DMS53 treated with DMSO at 0.1 percent for 48 hours (cell line): ENCODE measurements at regions not wholly inside any gene's neighbourhood (a gene's known extent, or its start where the extent isn't known, plus 50 kb on each side); places are given as distances from the start of the nearest gene placed in this dataset.
"Not testable (repeated sequence)": the region's sequence is repeated elsewhere in the genome, so short reads cannot be mapped to it uniquely, and the experiment has no call there.

Experiments
- DNase-seq: peaks from one replicate; lab custom pipeline; 2025; ENCODE audit not compliant: unreplicated experiment; lab: John Stamatoyannopoulos, UW

DNA sequence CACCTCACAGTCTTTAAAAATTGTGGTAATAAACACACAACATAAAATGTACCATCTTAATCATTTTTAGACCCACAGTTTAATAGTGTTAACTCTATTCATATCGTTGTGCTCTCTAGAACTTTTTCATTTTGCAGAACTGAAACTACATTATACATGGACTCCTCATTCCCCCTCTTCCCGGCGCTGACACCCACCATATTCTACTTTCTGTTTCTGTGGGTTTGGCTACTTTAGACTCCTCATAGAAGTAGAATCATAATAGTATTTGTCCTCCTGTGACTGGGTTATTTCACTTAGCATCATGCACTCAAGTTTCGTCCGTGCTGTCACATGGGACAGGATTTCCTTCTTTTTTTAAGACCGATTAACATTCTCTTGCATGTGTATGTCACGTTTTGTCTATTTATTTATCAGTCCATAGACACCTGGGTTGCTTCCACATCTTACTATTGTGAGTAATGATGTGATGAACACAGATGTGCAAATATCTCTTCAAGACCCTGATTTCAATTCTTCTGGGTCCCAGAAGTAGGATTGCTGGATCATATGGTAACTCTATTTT lies 62.9 kb upstream of the TMPRSS2 start:
- no peak for DNase-seq

DNA sequence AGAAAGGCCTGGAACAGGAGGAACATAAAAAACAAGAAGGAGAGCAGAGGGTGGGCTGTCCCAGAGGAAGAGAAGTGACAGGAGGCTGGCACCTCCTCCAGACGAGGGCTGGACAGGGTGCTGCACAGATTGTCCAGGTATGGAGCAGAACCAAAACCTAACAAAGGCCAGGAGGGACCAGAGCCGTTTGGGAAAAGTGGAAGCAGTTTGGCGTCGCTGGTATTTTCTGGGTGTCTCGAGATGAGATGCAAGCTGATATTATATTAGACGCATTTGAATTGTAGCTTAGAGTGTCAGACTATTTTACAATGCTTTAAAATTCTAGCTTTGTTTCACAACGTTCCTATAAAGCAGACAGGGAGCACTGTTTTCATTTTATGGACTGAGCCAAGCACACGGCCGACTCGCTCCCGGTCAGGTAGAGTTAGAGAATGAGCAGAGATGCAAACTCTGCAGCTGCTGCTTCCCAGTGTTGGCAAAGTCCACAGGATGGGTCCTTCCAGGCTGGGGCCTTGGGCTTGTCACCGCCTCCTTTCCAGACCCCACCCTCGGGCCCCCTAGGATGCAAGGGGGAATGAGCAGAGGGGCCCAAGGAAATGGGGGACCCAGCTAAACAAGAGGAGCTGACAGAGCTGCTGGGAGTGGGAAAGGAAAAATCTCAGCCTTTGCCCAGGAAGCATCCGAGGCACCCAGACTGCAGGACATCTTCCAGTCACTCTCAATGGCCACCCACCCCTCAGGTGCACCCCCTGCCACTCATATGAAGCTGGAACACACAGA lies 60.8 kb upstream of the TMPRSS2 start:
- no peak for DNase-seq

DNA sequence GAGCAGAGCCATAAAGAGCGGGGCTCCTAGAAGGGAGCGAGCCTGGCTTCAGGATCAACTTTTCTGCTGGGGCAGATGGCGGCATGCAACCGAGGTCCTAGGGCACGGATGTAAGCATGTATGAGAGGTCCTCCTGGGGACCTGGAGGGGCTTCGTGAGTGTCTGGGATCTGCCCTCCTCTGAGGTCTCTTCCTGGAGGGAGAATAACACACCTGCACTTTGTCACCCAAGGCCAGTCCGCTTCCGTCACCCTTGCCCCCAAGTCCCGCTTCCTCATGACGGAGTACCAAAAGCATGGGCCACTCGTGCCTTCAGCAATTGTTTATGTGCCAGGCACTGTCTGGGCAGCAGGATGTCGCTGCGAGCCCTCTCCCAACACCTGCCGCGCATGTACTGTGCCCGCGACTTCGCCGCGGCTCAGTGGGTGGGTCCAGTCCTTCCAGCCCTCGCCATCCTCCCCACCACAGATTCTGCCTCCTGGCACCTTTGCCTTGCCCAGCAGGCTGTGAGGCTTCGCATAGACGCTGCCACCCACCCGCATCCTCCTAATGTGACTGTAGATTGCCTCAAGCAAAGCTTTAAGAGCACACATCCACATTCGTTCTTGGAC lies 60.0 kb upstream of the TMPRSS2 start:
- DNase-seq = no peak

DNA sequence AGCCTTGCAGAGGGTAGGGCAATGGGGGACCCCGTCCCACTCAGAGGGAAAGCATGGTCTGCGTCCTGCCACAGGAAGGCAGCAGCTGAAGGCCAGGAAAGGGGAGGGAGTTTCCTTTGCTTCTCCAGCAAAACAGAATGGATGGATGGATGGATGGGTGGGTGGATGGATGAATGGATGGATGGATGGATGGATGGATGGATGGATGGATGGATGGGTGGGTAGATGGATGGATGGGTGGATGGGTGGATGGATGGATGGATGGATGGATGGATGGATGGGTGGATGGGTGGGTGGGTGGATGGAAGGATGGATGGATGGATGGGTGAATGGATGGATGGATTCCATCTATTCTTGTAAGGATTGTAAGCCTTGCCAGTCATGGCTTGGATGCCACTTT lies 59.3 kb upstream of the TMPRSS2 start:
- not testable (repeated sequence) for DNase-seq

DNA sequence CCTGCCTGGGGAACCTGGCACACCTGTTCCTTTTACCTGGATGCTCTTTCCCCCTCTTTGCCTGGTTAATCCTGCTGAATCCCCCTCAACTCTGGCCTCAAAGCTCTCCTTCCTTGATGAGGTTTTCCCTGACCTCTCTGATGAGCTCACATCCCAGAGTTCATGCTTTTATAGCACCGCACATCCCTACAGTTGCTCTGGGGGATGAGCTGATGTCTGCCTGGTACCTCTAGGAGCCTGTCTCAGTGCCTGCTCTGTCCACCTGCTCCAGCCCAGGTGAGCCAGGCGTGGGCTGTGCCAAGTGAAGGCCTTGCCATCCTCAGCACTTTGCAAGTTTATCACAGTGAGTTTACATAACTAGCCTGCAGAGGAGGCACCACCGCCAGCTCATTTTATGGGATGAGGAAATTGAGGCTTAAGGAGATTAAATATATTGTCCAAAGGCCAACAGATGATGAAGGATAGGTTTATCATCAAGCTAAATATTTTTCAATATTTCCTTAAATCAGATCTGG lies 58.6 kb upstream of the TMPRSS2 start:
- DNase-seq = no peak

DNA sequence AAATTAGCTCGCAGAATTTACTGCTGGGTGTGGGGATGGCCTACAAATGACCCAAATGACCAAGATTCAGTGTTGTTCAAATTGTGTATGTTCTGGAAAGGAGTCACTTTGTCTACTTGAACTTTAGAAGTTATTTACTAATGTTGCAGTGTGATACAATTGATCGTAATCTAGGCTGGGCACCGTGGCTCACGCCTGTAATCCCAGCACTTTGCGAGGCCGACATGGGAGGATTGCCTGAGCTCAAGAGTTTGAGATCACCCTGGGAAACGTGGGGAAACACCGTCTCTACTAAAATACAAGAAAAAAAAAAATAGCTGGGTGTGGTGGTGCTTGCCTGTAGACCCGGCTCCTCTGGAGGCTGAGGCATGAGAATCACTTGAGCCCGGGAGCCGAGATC lies 57.6 kb upstream of the TMPRSS2 start:
- no peak for DNase-seq

DNA sequence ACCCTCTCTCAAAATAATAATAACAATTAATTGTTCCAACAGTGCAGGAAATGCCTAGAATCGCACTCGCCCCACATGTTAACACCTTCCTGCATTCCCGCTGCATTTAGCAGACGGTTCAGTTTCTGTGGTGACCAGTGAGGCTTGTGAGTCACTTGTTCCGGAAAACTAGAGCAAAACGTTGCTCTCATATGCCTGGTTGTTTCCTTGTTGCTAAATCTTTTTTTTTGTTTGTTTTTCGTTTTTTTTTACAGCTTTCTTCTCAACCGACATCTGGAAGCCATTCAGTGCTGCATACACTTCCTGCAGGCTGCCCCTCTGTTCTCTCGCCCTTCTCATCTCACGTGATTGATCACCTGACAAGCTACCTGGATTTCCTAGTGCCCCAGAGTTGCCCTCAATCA lies 56.9 kb upstream of the TMPRSS2 start:
- DNase-seq = peak; percentile 23

DNA sequence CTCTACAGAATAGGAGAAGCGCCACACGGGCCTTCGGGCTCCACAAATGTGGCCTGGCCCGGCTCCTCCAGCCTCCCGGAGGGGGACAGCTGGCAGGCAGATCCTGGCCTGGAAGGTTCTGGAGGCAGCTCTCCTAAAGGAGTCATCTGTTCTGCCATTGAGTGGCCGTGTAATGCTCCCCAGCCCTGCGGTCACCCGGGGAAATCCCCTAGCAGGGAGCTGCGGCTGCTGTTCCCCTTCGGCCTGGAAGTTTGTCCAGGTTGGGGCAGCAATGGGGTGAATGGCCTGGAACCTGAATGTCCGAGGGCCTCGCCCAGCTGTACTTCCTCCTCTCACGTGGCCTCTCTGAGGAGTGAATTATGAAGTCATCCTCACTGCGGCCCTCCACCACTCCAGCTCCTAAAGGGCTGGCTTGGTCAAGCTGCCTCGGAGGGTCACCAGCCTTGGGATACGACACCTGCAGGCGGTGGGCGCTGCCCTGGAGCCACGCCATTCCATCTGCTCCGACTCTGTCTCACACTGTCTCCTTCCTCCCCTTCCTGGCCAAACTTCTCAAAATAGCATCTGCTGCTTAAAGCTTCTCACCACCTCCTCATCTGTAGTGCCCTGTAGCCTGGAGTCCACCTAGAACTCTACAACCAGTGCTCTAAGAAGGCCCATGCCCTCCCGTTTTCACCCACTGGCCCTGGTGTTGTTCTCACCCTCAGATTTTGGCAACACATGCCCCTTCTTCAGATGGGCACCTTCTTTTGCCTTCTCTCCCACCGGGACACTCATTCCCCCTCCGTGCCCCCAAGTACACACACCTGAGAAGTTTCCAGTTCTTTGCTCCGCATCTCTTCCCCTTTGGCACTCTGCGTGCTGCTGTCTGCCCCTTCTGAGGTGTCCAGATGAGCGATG lies 54.4 kb upstream of the TMPRSS2 start:
- no peak for DNase-seq

DNA sequence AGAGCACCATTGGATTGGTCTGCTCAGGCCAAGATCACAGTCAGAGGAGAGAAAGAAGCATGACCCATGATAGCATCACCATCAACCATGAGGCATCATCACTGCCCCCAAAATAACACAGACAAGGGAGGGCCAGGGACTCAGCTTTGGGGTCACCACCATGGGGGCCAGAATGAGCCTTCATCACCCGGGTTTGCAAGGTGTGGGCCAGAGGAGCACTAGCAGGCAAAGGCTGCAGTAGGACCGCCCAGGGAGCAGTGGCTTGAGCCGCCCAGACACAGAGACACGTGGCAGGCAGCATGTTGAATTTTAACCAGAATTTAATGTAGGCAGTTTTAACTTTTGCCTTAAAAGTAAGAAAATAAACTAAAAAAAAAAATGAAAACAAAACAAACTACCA lies 53.7 kb upstream of the TMPRSS2 start:
- no peak for DNase-seq

DNA sequence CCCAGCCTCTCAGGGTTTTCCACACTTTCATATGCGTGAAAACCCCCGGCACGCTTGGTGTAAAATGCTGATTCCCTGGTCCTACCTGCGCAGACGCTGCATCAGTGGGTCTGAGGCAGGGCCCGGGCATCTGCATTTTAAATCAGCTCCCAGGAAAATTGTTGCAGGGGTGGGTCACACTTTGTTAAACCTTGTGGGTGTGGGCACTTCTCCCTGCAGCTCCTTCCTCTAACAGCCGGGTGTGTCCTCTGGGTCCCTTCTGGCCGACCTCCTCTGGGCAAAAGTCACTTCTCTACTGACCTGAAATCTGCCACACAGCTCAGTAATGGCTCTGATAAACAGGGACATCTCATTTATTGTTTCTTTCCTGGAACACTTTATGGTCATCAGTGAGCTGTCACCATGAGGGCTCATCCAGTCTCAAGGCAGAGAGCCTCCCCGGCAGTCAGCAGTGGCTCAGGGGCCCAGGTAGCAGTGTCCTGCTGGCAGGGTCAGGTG lies 52.8 kb upstream of the TMPRSS2 start:
- DNase-seq = no peak

DNA sequence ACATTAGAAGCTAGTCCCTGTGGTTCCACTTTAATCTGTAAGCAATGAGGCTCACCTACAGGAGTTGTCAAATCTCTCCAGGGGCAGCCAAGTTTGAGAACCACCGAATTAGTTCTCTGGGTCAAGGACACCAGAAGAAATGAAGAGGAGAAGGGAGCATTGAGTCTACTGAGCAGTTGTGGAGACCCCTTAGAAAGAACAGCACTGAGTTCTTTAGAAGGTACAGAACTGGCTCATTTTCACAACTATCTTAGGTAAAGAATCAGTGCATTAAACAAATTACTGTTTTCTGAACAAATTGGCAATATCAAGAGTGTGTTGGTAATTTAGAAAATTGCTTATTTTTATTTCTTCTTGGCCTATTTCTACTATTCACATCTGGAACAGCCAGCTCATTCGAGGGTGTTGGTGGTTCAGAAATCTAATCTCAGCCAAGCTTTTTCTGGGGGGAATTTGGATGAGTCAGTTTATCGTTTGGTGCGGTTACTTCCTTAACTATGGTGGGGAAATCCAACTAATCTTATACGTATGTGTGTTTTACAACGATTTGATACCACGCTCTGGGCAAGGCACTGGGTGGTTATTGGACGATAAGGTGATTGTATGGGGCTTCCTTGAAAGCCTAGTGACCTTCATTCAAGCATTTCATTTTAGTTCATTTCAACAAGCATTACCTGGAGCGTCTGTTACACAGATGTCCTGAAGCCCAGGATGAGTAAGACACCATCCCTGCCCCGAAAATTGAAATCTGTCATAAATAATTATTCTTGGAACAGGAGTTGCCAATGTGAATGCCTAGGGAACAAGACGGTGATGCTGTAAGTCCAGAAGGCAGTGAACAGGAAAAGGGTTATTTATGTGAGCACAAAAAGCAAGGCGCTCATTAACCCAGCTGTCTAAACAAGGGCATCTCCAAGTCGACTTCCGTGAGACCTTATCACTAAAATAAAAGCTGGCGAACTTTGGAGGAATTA lies 52.0 kb upstream of the TMPRSS2 start:
- no peak for DNase-seq

DNA sequence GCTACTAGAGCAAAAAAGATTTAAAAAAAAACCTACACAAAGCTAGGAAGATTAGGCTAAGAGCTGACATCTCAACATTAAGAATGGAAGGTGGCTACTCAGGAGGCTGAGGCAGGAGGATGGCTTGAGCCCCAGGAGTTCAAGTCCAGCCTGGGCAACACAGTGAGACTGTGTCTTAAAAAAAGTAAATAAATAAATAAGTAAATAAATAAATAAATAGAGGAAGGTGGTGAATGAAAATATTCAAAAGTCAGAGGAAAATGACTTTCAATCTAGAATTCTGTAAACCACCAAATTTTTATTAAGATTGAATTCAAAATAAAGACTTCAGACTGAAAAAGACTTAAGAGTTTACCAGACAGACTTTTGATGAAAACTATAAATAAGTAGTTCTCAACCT lies 50.9 kb upstream of the TMPRSS2 start:
- no peak for DNase-seq

DNA sequence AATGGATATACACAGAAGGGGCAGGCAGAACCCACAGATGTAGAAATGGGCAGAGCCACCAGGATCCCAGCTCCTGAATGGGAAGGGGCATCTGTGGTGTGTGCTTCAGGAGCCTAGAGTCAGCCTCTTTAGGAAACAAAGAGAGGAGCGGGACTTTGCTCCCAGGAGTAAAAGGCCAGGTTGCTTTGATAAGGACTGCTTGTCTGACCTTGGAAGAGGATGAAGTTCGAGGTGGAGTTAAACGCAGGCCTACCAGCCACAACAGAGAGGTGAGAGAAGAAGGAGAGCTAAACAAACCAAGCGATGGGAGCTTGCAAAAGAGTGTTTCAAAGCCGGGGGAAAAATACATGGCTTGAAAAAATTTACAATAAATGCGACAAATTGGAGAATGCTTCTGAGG lies 49.9 kb upstream of the TMPRSS2 start:
- no peak for DNase-seq
